ENCODE measurements at regions not wholly inside any gene's neighbourhood (a gene's known extent, or its start where the extent isn't known, plus 50 kb on each side); places are given as distances from the start of the nearest gene placed in this dataset.

DNA sequence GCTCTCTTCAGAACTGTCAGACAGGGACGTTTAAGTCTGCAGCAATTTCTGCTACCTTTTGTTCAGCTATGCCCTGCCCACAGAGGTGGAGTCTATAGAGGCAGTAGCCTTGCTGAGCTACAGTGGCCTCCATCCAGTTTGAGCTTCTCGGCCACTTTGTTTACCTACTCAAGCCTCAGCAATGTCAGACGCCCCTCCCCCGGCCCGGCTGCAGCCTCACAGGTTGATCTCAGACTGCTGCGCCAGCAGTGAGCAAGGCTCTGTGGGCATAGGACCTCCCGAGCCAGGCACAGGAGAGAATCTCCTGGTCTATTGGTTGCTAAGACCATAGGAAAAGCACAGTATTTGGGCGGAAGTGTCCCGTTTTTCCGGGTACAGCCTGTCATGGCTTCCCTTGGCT is 89.9 kb upstream of the PDC start:
- DNase-seq, result no peak

DNA sequence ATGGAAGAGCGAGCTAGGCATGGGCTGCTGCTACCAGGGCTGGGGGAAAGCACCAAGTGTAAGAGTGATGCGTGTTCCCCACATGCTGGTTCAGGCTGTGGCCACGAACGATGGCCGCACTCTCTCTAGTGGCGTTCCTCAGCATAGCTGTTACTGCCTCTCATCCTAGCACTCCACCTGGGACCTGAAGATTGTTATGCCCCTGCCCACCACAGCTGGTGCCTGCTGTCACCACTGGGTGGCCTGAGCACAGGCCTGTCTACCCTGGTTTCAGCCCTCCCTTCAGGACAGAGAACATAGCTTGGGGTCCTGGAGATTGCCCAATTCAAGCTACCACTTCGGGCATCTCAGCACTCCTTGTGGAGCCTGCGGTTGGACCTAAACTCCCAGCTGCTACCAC is 80.1 kb upstream of the PDC start:
- no peak for DNase-seq

DNA sequence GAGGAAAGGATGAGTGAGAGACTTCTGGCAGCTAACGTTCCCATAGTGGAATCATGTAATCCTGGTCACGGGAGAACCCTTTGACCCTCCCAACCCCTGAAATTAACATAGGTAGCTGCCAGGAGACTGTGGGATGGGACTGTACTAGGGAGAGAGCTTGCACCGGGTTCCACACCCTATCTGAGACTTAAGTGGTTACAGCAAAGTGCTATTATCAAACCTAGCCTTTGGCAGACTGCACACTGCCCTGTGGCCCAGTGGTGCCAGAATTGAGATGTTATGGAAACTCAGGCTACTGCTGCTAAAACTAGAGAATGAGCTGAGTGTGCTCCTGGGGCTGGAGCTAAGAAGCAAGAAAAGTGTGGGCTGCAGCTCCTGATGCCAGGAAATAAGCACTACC is 79.6 kb upstream of the PDC start:
- no peak for DNase-seq

DNA sequence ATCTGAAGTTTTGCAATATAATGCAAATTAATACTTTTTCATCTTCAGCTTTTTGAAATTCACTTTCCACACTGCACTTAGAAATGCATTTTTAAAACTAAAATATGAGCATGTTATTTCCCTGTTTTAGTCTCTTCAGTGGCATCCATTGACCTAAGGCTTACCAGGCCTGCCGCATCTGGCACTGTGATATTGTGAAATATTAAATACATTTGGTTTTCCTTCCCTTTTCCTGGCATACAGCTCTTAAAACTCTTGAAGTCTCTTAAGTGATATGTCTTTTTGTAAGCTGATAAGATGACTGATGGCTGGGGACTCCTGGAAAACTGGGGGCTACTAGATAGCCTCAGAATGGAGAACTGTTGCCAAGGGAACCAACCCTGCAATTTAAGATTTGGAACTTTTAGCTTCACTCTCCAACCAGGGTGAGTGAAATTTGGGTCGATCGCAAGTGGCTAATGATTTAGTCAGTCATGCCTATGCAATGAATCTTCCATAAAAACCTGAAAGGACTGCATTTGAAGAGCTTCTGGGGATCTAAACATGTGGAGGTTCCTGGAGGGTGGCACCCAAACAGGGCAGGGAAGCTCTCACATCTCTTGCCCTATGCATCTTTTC is 75.5 kb upstream of the PDC start:
- no peak for DNase-seq

DNA sequence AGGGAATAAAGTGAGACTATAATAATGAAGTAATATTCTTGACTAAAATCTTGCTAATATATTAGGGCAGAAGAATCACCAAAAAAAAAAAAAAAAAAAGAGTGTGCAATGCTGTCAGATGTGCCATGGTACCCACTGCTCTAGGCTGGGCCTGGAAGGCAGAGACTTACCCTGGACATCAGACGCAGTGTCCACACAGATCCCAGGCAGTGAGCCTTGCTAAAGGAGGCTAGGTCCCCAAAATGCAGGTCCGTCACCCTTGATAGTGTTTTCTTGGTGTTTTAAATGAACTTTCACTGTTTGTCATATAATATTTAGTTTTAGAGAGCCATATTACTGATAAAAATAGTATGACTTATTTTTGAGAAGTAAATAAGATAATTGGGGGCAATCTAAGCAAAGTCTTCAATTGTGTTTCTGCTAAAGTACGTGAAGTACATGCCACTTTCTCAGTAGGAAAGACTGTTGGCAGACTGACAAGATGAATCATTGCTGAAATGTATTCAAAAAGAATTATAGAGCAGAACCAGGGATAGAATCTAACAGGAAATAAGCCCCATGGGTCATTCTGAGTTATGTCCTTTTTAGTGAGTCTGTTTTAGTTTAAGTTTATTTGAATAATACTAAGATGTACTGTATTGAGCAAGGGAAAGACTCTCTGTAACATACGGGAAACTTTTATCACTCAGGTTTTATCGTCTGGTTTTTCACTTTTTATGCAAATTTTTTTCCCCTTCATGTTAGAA is 74.6 kb upstream of the PDC start:
- peak; percentile 89 for DNase-seq

DNA sequence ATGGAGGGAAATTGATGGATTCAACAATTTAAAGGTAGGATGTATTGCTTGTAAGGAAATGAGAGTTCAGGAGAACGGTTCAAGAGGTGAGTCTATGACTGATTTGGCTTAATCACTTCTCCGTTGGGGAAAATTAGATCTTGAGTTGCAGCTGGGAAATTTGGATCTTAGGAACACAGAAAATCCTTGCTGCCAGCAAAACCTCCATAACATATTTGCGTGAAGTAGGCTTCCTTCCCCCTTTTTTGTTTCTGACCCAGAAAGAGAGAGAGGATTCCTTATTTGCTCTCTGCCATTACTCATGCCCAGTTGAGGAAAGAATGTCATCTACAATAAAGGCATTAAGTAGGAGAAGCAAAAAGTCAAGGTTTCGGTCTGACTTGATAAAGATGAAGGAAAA is 73.5 kb upstream of the PDC start:
- DNase-seq, result peak; percentile 46

DNA sequence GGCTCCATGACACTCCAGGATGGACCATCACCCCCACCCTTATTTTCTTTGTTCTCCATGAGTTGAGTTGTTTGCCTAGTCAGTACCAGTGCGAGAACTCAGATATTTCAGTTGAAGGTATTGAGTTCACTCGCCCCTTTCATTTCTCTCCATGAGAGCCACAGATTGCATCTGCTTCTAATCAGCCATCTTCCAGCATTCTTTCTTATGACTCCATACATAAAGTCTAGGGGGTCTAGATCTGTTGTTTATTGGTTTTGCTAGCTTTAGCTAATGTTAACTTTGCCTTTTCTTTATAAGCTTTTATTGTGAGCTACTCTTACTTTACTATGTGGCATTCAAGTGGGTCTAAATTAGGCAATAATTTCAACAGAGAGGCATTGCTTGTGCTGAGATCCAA is 71.6 kb upstream of the PDC start:
- no peak for DNase-seq

DNA sequence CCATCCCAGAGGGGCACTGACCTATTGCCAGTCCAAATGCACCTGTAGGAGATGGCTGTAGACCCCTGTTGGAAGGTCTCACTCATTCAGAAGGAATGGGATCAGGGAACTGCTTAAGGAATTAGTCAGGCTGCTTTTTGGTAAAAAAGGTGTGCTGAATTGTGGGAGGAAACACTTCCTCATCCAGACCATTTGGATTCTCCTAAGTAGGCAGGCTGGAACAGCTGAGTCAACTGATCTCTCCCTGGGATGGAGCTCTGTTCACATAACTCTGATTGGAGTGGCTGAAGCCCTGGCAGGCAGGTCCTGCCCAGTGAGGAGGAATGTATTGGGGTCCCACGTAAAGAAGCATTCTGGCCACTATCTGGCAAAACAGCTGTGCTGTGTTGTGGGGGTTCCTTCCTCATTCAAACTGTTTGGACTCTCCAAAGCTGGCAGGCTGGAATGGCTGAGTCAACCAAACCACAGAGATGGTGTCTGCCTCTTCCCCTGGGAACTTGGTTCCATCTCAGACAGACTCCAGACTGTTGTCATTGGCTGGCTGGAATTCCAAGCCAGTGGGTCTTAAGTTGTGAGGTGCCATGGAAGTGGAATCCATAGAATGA is 70.7 kb upstream of the PDC start:
- DNase-seq, result no peak

DNA sequence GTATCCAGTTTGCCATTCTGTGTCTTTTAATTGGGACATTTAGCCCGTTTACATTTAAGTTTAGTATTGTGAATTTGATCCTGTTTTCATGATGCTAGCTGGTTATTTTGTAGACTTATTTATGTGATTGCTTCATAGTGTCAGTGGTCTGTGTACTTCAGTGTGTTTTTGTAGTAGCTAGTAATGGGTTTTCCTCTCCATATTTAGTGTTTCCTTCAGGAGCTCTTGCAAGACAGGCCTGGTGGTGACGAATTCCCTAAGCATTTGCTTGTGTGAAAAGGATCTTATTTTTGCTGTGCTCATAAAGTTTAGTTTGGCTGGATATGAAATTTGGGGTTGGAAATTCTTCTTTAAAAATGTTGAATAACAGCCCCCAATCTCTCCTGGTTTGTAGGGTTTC is 69.2 kb upstream of the PDC start:
- no peak for DNase-seq

DNA sequence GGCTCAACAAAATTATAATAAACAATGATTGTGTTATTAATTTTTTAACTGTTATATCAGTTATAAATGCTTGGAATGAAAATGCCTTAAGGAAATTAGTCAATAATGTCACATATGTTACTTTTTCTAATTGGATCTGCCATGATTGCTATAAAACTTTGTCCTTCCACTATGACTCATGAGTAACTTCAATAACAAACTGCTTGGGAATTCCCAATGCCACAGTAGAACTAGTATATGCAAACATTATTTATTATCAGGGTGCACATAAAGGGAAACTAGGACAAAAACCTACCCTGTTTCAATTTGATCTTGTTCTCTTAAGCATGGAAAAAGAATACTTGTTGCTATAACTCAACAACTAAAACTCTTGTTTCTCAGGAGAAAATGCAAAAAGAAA is 59.1 kb upstream of the PDC start:
- peak; percentile 22 for DNase-seq

DNA sequence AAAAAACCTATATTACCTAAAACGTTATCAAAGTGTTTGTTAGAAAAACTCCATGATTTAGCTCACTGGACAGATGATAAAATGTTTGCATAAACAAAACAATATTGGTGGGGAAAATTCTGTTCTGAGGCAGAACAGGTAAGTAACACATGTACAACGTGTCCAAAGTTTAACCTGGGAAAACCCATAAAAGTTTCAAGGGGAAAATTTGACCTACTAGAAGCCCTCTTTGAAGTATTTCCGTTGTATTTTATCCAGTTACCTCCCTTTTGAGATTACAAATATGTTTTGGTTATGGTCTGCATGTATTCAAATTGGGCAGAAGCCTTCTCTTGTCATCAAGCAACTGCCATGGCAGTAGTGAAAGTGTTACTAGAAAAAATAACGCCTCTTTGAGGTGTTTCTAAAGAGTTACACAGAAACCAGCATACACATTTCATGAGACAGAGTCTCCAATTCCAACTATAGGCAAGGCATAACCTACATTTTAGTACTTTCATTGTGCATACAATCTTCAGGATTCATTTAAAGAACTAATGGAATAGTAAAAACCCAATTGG is 58.0 kb upstream of the PDC start:
- no peak for DNase-seq

DNA sequence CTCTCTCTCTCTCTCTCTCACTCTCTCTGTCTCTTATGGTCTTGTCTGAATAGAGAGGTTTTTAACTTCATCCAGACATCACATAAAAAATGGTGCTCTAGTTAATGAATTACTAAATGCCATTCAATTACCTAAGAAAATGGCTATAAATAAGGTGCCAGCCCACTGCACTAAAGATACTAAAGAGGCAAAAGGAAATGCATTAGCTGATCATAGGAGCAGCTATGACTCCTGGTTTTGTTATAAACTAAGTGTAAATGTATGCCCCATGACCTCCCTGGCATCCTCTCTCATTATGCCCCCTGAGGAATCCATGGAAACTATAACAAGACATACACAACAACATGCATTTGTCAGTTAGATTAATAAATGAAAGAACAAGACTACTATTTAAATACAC is 57.5 kb upstream of the PDC start:
- peak; percentile 19 for DNase-seq

DNA sequence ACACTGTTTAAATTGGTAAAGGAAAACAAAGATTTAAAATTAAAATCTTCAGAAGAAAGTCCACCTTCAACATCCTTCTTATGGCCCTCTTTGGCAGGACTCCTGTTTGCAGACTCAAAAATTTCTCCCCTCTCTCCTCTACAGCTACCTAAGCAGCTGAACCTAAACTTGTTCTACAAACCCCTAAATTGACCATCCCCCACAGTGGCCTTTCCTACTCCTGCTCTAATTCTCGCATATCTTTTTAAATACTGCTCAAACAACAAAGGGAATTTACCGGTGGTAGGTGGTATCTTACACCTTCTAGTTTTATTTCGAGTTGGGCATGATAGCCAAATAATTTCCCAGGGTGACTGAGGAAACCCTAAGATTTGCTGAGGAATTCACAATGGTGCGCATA is 53.5 kb upstream of the PDC start:
- DNase-seq, result no peak

DNA sequence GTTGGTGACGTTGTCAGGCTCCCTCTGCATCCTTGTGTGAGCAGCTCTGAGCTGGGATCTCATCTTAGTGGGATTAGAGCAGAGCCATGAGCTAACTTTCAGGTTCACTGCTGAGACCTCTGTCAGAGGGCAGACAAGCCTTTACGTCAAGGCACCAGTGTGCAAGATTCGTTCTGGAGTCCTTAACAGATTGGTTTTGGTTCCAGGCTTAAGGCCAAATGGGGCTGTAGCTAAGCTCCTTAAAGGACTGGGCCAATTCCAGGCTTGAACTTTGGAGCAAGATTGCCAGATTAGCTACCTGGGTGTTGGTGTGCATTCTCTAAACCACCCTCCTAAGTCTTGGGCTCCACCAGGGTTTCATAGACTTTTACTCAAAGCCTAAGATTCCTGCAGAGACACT is 52.6 kb upstream of the PDC start:
- DNase-seq, result no peak

DNA sequence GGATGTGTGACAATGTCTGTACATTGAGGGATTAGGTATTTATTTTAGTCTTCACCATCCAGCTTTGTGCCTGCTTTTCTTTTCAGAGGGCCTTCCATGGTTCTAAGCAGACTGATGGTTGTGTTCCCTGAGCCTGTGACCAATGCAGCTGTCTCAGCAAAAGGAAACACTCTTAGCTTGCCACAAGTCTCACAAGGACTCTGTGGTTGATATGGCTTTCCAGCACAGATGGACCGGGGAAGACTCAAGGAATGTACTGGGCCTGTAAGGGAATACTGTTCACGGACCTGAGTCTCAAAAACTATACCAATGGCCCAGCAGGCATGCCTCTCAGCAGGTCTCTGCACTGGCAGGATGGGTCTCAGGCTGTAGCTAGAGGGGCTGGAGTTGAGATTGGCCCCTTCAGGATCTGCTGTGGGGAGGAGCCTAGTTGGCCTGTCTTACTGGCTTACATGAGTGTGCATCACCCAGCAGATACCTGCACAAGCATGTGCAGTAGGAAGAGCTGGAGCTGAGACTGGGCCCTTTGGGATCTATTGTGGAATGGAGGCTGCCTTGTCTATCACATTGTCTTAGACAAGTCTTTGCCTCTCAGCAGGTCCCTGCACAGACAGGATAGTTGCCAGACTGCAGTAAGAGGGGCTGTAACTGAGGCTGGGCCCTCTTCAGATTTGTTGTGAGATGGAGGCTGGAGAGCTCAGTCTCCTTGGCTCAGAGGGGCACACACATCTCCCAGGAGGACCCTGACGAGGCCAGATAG is 52.0 kb upstream of the PDC start:
- no peak for DNase-seq

DNA sequence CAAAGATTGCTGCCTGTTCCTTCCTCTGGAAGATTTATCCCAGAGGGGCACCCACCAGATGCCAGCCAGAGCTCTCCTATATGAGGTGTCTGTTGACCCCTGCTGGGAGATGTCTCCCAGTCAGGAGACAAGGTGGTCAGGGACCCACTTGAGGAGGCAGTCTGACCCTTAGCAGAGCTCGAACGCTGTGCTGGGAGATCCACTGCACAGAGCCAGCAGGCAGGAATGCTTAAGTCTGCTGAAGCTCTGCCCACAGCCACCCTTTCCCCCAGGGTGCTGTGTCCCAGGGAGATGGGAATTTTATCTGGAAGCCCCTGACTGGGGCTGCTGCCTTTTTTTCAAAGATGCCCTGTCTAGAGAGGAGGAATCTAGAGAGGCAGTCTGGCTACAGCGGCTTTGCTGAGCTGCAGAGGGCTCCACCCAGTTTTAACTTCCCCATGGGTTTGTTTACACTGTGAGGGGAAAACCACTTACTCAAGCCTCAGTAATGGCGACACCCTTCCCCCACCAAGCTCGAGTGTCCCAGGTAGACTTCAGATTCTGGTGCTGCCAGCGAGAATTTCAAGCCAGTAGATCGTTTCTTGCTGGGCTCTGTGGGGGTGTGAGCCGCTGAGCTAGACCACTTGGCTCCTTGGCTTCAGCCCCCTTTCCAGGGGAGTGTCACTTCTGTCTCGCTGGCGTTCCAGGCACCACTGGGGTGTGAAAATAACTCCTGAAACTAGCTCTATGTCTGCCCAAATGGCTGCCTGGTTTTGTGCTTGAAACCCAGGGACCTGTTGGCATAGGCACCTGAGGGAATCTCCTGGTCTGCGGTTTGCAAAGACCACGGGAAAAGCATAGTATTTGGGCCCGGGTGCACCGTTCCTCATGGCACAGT is 51.1 kb upstream of the PDC start:
- no peak for DNase-seq

Measured in dermis blood vessel endothelial cell (primary cell).